WTC11 (cell line): ENCODE measurements at regions not wholly inside any gene's neighbourhood (a gene's known extent, or its start where the extent isn't known, plus 50 kb on each side); places are given as distances from the start of the nearest gene placed in this dataset.

Source experiments
- ATF1 ChIP-seq: sonication (generic); formaldehyde crosslinking; IDR thresholded peaks from 2 replicates; pipeline ENCODE4 v1.8.1; 2023; ENCODE audit warnings: mild to moderate bottlenecking, moderate library complexity, missing genetic modification reagents
- CREB1 ChIP-seq: sonication (generic); formaldehyde crosslinking; IDR thresholded peaks from 2 replicates; pipeline ENCODE4 v1.8.0; 2023; ENCODE audit warnings: mild to moderate bottlenecking, missing genetic modification reagents
- CTCF ChIP-seq: fragments of 200-600 bp; IDR thresholded peaks from 2 replicates; pipeline ENCODE4 v1.8.0; 2022; ENCODE audit warnings: antibody characterized with exemption
- E2F5 ChIP-seq: sonication (generic); formaldehyde crosslinking; IDR thresholded peaks from 2 replicates; pipeline ENCODE4 v1.8.1; 2022; ENCODE audit warnings: mild to moderate bottlenecking, moderate library complexity, missing genetic modification reagents
- MXD4 ChIP-seq: fragments of 250-450 bp; sonication (Bioruptor Pico); IDR thresholded peaks from 2 replicates; pipeline ENCODE4 v1.8.0; 2021; ENCODE audit warnings: mild to moderate bottlenecking, moderate library complexity, borderline replicate concordance
- NR1H2 ChIP-seq: sonication (generic); formaldehyde crosslinking; IDR thresholded peaks from 2 replicates; pipeline ENCODE4 v1.9.0; 2021; ENCODE audit warnings: mild to moderate bottlenecking, moderate library complexity, missing genetic modification reagents
- SP1 ChIP-seq: sonication (generic); formaldehyde crosslinking; conservative IDR thresholded peaks from 2 replicates; pipeline ENCODE4 v1.8.1; 2022; ENCODE audit warnings: missing genetic modification reagents
- TEAD4 ChIP-seq: sonication (generic); formaldehyde crosslinking; IDR thresholded peaks from 2 replicates; pipeline ENCODE4 v1.8.0; 2022; ENCODE audit warnings: mild to moderate bottlenecking, missing genetic modification reagents
- ZNF219 ChIP-seq: sonication (generic); formaldehyde crosslinking; IDR thresholded peaks from 2 replicates; pipeline ENCODE4 v1.8.0; 2023; ENCODE audit warnings: missing genetic modification reagents, mild to moderate bottlenecking, borderline replicate concordance
- ZNF232 ChIP-seq: sonication (generic); formaldehyde crosslinking; IDR thresholded peaks from 2 replicates; pipeline ENCODE4 v1.8.0; 2022; ENCODE audit warnings: mild to moderate bottlenecking, missing genetic modification reagents
- ZNF396 ChIP-seq: fragments of 250-450 bp; sonication (Bioruptor Pico); IDR thresholded peaks from 2 replicates; pipeline ENCODE4 v1.8.0; 2021; ENCODE audit warnings: mild to moderate bottlenecking, moderate library complexity, borderline replicate concordance
- ZNF425 ChIP-seq: fragments of 250-450 bp; sonication (Bioruptor Pico); conservative IDR thresholded peaks from 2 replicates; pipeline ENCODE4 v1.9.0; 2021; ENCODE audit warnings: mild to moderate bottlenecking
- TF ChIP-seq, protein P1 (sequence below): sonication (generic); formaldehyde crosslinking; IDR thresholded peaks from 2 replicates; pipeline ENCODE4 v1.8.1; 2022; ENCODE audit warnings: mild to moderate bottlenecking, missing genetic modification reagents, moderate library complexity, borderline replicate concordance

- TF ChIP-seq CTCF (no peak), E2F5 (CRISPR knock-in tag) (no peak), SP1 (CRISPR knock-in tag) (no peak), ATF1 (CRISPR knock-in tag) (no peak), CREB1 (CRISPR knock-in tag) (no peak), MXD4 (CRISPR knock-in tag) (no peak), ZNF396 (CRISPR knock-in tag) (no peak), ZNF425 (no peak), NR1H2 (no peak), ZNF219 (CRISPR knock-in tag) (no peak), TEAD4 (no peak), ZNF232 (CRISPR knock-in tag) (no peak)
- TF ChIP-seq, protein P1, sequence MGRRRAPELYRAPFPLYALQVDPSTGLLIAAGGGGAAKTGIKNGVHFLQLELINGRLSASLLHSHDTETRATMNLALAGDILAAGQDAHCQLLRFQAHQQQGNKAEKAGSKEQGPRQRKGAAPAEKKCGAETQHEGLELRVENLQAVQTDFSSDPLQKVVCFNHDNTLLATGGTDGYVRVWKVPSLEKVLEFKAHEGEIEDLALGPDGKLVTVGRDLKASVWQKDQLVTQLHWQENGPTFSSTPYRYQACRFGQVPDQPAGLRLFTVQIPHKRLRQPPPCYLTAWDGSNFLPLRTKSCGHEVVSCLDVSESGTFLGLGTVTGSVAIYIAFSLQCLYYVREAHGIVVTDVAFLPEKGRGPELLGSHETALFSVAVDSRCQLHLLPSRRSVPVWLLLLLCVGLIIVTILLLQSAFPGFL (CRISPR knock-in tag), result no peak
These were observed 79.5 kb upstream of the KLF7 start for GRCh38 chr2:207244971-207245925.
